EL (cell line): ENCODE measurements at regions not wholly inside any gene's neighbourhood (a gene's known extent, or its start where the extent isn't known, plus 50 kb on each side); places are given as distances from the start of the nearest gene placed in this dataset.
A peak's percentile ranks its signal among the peaks of the same experiment; 100 is the strongest.
"Not testable (repeated sequence)": the region's sequence is repeated elsewhere in the genome, so short reads cannot be mapped to it uniquely, and the experiment has no call there.

Source experiments
- DNase-seq: peaks from one replicate; pipeline ENCODE4 v3.0.0-alpha.2; 2016

DNA sequence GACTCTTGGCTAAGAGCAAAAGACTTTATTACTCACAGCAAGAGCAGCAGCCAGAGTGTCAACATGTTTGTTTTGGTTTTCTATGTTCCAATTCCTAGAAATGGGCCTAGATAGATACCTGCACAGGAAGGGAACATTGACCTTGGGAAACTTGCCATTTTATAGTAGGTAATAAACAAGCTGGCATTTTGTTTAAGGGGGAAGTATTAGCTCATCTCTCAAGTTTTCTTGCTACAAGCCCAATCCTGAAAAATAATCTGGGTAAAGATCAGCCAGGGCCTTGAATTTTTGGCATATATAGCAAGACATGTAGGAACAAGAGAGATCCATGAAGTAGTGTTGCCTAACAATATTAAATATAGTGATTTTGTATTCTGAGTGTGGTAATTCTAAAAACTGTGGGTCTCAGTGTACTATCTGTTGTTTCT is 51.4 kb upstream of the RGL1 start:
- no peak for DNase-seq

GRCh38 chr1:183744132-183744913 is 60.6 kb upstream of the RGL1 start:
- DNase-seq: no peak

- no peak for DNase-seq
Measured at GRCh38 chr1:183742355-183742754, 62.6 kb upstream of the RGL1 start.

GRCh38 chr1:183739741-183740271 is 65.1 kb upstream of the RGL1 start:
- DNase-seq: no peak

GRCh38 chr1:183739082-183739481 is 65.8 kb upstream of the RGL1 start:
- no peak for DNase-seq

GRCh38 chr1:183737916-183738315 is 67.0 kb upstream of the RGL1 start:
- DNase-seq: not testable (repeated sequence)

DNA sequence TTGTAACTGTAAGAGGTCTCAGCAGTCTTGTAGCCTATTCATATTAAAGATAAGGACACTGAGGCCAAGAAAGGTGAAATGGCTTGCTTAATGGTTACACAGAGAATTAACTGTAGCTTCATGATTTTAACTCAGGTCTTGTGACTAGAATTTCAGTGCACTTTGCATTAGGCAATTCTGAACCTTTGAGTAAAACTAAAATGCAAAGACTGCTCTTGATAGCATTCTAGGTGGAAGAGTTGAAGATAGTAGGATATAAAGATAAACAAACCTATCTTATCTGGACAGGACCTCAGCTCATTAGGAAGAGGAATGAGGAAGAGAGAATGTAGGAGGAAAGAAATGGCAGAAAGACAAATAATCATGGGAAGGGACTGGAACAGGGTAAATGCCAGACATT is 68.6 kb upstream of the RGL1 start:
- DNase-seq: no peak

DNA sequence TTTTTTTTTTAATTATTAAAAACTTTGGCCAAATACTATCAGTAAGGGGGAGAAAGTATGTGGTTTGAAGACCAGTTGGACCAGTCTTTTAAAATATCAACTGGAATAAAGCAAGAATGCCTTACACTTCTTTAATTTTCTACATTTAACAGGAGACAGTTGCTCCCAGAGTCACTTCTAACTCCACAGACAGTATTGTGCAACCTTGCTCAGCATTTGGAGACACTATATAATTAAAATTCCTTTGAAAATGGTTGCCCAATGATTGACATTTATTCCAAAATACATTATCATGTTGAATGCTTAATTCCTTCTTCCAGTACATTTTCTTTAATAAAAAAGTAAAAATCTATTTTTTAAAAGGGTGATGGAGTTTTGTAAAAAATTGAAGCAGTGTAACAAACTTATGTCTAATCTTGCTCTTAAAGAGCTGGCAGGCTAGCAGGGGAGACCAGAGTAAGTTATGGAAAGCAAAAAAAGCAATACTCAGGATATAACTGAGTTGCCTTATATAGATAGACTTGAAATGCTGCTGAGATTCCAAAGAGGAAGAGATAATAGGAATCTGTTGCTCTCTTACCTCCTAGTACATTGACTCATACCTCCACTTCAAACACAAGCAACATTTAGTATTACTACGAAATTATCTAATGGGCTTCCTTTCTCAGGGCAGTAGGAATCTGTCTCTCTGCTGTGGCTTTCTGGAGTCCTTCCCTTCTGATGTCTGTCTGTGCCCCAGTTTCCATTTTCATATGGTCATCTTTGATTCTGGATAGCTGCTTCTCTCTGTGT is 69.7 kb upstream of the RGL1 start:
- no peak for DNase-seq

GRCh38 chr1:183734543-183735036 is 70.3 kb upstream of the RGL1 start:
- DNase-seq: no peak

- DNase-seq: no peak
Measured at GRCh38 chr1:183733715-183734114, 71.2 kb upstream of the RGL1 start.

DNA sequence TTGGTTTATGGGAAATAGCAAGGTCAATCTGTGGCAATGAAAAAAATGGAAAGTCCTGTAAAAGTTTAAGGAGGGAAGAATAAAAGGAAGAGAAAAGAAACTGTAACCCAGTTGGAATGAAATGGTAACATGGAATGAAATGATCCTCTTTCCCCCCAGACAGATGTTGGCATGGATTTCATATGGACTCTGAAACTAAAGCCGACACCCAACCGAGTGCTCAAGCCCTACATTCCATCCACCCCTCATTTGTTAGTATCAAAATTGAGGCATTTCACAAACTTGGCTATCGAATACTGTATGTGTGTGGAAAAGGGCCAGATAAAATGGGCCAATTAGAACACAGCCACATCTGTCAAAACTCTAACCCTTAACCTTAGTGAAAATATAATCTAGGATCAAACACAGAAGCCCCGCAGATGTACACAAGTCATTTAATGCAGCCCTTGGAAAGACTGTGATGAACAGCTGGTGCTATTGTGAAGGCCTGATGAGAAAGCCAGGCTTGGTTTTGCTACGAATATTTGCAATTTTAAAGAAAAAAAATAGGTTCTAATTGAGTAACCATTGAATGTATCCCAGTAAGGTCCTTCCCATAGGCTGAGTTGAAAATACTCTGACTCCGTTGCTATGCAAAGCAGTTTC is 72.6 kb upstream of the RGL1 start:
- no peak for DNase-seq

- DNase-seq: no peak
Measured at GRCh38 chr1:183730886-183731573, 73.9 kb upstream of the RGL1 start.

DNA sequence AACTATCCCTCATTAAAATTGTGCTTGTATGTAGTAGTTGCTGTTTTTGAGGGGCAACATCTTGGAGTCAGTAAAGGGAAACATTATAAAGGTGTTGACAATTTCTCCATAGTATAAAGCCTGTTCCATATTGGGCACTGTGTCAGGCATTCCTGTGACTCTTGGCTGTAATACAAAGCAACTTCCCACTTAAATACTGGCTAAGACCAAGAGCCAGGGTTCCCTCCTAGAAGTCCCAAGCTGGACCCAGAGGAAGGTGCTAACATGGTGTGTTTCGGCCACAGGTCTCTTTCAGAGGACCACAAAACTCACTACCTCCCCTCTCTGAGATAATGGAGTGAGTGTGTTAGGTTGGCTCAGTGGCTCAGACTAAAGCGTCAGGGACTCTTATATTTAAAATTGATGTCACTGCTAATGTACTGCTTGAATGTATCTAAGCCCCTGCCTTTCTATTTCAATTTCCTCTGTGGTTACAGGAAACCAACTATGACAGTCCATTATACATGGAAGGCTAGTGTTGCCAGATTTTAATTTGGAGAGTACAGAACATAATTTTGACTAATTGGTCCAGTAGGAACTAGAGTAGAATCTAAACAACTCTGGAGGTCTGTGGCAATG is 74.7 kb upstream of the RGL1 start:
- no peak for DNase-seq

DNA sequence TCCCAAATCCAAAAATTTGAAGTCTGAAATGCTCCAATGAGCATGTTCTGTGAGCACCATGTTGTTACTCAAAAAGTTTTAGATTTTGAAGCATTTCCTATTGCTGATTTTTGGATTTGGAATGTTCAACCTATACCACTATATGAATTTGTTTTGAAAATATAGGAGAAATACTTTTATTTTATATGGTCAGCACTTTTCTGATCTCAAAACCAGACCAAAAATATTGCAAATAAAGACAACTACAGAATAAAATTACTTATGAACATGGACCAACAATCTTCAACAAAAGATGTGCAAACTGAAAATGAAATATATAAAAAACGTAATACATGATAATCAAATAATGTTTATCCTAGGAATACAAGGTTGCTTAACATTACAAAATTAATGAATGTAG is 73.7 kb upstream of the APOBEC4 start:
- DNase-seq: no peak

DNA sequence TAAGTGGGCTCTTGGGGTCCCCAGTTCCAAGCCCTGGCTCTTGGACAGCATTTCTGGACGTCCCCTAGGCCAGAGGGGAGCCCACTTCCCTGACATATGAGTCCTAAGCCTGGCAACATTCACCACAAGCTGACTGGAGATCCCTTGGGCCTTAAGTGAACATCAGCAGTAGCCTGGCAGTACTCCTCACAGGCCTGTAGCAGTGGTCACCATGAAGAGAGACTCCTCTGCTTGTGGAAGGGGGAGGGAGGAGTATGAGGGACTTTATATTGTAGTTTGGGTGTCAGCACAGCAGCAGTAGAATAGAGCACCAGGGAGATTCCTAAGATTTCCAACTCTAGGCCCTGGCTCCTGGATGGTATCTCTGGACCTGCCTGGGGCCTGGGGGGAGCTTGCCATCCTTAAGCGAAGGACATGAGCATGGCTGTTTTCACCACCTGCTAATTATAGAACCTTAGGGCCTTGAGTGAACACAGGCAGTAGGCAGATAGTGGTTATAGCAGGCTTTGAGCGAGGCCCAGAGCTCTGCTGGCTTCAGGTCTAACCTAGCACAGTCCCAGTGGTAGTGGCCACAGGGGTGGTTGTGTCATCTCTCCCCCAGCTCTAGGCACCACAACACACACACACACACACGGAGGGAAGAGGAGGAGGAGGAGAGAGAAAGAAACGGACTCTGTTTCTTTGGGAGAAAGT is 71.4 kb upstream of the APOBEC4 start:
- no peak for DNase-seq

DNA sequence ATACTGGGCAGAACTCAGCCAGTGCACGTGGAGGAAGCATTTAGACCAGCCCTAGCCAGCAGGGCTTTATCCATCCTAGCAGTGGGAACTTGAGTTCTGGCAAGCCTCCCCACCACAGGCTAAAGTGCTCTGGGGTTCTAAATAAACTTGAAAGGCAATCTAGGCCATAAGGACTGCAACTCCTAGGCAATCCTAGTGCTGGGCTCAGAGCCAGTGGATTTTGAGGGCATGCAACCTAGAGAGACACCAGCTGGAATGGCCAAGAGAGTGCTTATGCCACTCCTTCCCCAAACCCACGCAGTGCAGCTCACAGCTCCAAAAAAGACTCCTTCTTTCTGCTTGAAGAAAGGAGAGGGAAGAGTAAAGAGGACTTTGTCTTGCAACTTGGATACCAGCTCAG is 70.5 kb upstream of the APOBEC4 start:
- DNase-seq: no peak

DNA sequence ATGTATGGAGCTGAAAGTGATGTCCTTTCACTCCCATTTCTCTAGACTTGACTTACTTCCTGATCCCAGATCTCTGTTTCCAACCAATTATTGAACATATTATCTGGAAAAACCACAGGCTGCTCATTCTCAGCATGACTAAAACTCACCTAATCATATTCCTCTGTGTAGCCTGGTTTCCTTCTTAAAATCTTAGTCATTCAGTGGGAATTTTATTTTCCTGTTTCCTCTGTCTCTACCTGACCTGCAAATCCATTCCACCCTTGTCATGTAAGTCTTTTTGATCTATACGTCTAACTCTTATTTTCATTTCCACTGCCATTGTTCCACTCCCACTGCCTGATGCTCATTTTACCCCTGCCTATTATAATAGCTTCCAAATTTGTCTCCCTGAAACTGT is 67.9 kb upstream of the APOBEC4 start:
- DNase-seq: no peak

GRCh38 chr1:183720028-183720427 is 66.9 kb upstream of the APOBEC4 start:
- DNase-seq: no peak

DNA sequence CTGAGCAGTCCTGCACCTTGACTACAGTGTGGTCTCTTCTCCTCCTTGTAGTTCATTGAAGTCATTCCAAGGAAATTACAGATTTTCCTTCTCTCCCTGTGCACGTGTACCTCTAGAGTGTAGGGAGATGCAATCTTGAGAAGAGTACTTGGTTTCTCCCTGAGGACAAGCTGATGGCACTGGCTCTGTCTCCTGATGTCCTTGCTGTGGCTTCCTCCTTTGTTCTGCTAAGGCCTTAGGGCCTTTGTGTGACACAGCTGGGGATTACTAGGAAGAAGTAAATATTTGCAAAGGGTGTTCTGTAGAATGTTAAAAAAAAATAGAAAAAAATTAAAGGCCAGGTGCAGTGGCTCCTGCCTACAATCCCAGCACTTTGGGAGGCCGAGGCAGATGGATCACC is 66.2 kb upstream of the APOBEC4 start:
- DNase-seq: no peak

DNA sequence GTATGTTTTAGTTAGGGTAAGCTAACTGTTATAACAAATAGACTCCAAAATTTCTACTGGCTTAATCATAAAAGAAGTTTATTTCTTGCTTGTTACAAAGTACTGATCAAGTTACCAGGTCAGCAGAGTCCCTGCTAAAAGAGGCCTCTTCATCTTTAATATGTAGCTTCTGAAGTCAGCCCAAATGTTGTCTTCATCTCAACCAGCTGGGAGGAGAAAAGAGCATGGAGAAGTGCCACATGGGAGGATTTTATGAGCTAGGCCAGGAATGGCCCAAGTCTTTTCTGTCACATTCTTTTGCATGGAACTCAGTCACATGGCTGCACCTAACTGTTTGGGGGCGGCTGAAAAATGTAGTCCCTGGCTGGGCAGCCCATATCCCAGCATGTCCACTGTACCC is 63.2 kb upstream of the APOBEC4 start:
- no peak for DNase-seq

- peak; percentile 46 for DNase-seq
Measured at GRCh38 chr1:183711741-183712361, 58.7 kb upstream of the APOBEC4 start.
